HEK293 (cell line): ENCODE measurements at regions not wholly inside any gene's neighbourhood (a gene's known extent, or its start where the extent isn't known, plus 50 kb on each side); places are given as distances from the start of the nearest gene placed in this dataset.

Experiments used
- SALL2 ChIP-seq: fragments of 450-650 bp; formaldehyde crosslinking; IDR thresholded peaks from 2 replicates; pipeline ENCODE4 v1.5.0; 2017; ENCODE audit warnings: missing biosample characterization, mild to moderate bottlenecking, missing genetic modification characterization, borderline replicate concordance
- ZNF184 ChIP-seq: fragments of 450-650 bp; IDR thresholded peaks from 2 replicates; pipeline ENCODE4 v1.5.1; 2018; ENCODE audit warnings: missing biosample characterization, mild to moderate bottlenecking, missing genetic modification characterization
- ZNF350 ChIP-seq: fragments of 450-650 bp; formaldehyde crosslinking; IDR thresholded peaks from 2 replicates; pipeline ENCODE4 v1.5.0; 2017; ENCODE audit warnings: missing biosample characterization, mild to moderate bottlenecking, missing genetic modification characterization
- ZNF416 ChIP-seq: fragments of 450-650 bp; formaldehyde crosslinking; IDR thresholded peaks from 2 replicates; pipeline ENCODE4 v1.5.1; 2016; ENCODE audit warnings: missing biosample characterization, missing genetic modification characterization
- ZNF423 ChIP-seq: fragments of 450-650 bp; formaldehyde crosslinking; IDR thresholded peaks from 2 replicates; pipeline ENCODE4 v1.5.1; 2016; ENCODE audit warnings: missing biosample characterization, missing genetic modification characterization
- ZNF530 ChIP-seq: fragments of 450-650 bp; formaldehyde crosslinking; IDR thresholded peaks from 2 replicates; pipeline ENCODE4 v1.5.1; 2016; ENCODE audit warnings: low read depth, missing biosample characterization, missing genetic modification characterization
- ZNF76 ChIP-seq: fragments of 450-650 bp; formaldehyde crosslinking; IDR thresholded peaks from 2 replicates; pipeline ENCODE4; 2016; ENCODE audit warnings: low read depth, missing biosample characterization, missing genetic modification characterization, borderline replicate concordance
- TF ChIP-seq, protein P1 (sequence below): sonication (generic); formaldehyde crosslinking; IDR thresholded peaks from 2 replicates; pipeline ENCODE4 v1.8.1; 2022; ENCODE audit warnings: mild to moderate bottlenecking, moderate library complexity, missing genetic modification reagents
- TF ChIP-seq, protein P2 (sequence below): fragments of 450-650 bp; formaldehyde crosslinking; IDR thresholded peaks from 2 replicates; pipeline ENCODE4 v1.5.1; 2017; ENCODE audit warnings: missing biosample characterization, missing genetic modification characterization
- TF ChIP-seq, protein P3 (sequence below): fragments of 450-650 bp; formaldehyde crosslinking; IDR thresholded peaks from 2 replicates; pipeline ENCODE4 v1.5.1; 2016; ENCODE audit warnings: missing biosample characterization, missing genetic modification characterization, low read depth
- TF ChIP-seq, protein P4 (sequence below): fragments of 450-650 bp; formaldehyde crosslinking; IDR thresholded peaks from 2 replicates; pipeline ENCODE4 v1.5.1; 2016; ENCODE audit warnings: missing biosample characterization, missing genetic modification characterization

DNA sequence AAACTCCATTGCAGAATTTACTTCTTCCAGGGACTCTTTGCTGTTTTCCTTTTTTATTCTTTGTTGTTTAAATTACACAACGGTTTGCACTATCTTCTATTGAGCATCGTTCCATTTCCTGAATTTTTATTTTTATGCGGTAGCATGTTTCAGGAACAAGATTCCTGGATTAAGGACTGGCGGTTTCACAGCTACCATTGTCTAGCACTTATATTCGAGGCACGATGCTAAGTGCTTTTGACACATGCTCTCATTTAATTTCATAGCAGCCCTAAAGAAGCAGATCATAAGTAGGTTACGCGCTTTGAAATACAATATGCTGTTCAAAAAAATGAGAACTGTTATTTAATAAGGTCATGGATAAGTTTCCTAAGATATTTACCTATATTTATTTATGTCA lies 354.4 kb downstream of the ARL6IP6 start:
- TF ChIP-seq ZNF184 (tag by site-specific recombination) (no peak), ZNF423 (tag by site-specific recombination) (no peak), ZNF416 (tag by site-specific recombination) (no peak), SALL2 (no peak), ZNF530 (tag by site-specific recombination) (no peak), ZNF350 (tag by site-specific recombination) (no peak), ZNF76 (tag by site-specific recombination) (no peak)
- TF ChIP-seq, protein P1, sequence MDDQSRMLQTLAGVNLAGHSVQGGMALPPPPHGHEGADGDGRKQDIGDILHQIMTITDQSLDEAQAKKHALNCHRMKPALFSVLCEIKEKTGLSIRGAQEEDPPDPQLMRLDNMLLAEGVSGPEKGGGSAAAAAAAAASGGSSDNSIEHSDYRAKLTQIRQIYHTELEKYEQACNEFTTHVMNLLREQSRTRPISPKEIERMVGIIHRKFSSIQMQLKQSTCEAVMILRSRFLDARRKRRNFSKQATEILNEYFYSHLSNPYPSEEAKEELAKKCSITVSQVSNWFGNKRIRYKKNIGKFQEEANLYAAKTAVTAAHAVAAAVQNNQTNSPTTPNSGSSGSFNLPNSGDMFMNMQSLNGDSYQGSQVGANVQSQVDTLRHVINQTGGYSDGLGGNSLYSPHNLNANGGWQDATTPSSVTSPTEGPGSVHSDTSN (CRISPR knock-in tag) = no peak
- TF ChIP-seq, protein P2, sequence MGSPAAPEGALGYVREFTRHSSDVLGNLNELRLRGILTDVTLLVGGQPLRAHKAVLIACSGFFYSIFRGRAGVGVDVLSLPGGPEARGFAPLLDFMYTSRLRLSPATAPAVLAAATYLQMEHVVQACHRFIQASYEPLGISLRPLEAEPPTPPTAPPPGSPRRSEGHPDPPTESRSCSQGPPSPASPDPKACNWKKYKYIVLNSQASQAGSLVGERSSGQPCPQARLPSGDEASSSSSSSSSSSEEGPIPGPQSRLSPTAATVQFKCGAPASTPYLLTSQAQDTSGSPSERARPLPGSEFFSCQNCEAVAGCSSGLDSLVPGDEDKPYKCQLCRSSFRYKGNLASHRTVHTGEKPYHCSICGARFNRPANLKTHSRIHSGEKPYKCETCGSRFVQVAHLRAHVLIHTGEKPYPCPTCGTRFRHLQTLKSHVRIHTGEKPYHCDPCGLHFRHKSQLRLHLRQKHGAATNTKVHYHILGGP (tag by site-specific recombination) = no peak
- TF ChIP-seq, protein P3, sequence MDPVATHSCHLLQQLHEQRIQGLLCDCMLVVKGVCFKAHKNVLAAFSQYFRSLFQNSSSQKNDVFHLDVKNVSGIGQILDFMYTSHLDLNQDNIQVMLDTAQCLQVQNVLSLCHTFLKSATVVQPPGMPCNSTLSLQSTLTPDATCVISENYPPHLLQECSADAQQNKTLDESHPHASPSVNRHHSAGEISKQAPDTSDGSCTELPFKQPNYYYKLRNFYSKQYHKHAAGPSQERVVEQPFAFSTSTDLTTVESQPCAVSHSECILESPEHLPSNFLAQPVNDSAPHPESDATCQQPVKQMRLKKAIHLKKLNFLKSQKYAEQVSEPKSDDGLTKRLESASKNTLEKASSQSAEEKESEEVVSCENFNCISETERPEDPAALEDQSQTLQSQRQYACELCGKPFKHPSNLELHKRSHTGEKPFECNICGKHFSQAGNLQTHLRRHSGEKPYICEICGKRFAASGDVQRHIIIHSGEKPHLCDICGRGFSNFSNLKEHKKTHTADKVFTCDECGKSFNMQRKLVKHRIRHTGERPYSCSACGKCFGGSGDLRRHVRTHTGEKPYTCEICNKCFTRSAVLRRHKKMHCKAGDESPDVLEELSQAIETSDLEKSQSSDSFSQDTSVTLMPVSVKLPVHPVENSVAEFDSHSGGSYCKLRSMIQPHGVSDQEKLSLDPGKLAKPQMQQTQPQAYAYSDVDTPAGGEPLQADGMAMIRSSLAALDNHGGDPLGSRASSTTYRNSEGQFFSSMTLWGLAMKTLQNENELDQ = no peak
- TF ChIP-seq, protein P4, sequence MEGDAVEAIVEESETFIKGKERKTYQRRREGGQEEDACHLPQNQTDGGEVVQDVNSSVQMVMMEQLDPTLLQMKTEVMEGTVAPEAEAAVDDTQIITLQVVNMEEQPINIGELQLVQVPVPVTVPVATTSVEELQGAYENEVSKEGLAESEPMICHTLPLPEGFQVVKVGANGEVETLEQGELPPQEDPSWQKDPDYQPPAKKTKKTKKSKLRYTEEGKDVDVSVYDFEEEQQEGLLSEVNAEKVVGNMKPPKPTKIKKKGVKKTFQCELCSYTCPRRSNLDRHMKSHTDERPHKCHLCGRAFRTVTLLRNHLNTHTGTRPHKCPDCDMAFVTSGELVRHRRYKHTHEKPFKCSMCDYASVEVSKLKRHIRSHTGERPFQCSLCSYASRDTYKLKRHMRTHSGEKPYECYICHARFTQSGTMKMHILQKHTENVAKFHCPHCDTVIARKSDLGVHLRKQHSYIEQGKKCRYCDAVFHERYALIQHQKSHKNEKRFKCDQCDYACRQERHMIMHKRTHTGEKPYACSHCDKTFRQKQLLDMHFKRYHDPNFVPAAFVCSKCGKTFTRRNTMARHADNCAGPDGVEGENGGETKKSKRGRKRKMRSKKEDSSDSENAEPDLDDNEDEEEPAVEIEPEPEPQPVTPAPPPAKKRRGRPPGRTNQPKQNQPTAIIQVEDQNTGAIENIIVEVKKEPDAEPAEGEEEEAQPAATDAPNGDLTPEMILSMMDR (tag by site-specific recombination) = no peak
